Urinary bladder (tissue), 3 donors: ENCODE measurements at regions not wholly inside any gene's neighbourhood (a gene's known extent, or its start where the extent isn't known, plus 50 kb on each side); places are given as distances from the start of the nearest gene placed in this dataset.
"Not testable (repeated sequence)": the region's sequence is repeated elsewhere in the genome, so short reads cannot be mapped to it uniquely, and the experiment has no call there.

ENCODE experiments used
- DNase-seq: peaks from one replicate; pipeline ENCODE4 v3.0.0-alpha.2; 2015; ENCODE audit errors: extremely low spot score
- H3K27ac ChIP-seq: one replicate; pipeline ENCODE4 v1.5.1; 2013; ENCODE audit warnings: low read depth, mild to moderate bottlenecking, moderate library complexity
- H3K36me3 ChIP-seq: one replicate; pipeline ENCODE4 v1.6.1; 2013; ENCODE audit warnings: mild to moderate bottlenecking, moderate library complexity; ENCODE audit not compliant: insufficient read depth
- H3K4me1 ChIP-seq: one replicate; pipeline ENCODE4 v1.6.1; 2013; ENCODE audit warnings: mild to moderate bottlenecking, moderate library complexity; ENCODE audit not compliant: insufficient read depth
- H3K4me3 ChIP-seq: one replicate; pipeline ENCODE4 v1.5.1; 2013; ENCODE audit warnings: low read depth, low read length
- WGBS: extraction: QIAGEN DNeasy Blood & Tissue Kit; methylation state at CpG from one replicate; pipeline ENCODE4 v1.1.7; 2013; 5-methylcytosine and 5-hydroxymethylcytosine counted together
- donor health status: healthy with polysubstance abuse.
- donor health status: healthy.

DNA sequence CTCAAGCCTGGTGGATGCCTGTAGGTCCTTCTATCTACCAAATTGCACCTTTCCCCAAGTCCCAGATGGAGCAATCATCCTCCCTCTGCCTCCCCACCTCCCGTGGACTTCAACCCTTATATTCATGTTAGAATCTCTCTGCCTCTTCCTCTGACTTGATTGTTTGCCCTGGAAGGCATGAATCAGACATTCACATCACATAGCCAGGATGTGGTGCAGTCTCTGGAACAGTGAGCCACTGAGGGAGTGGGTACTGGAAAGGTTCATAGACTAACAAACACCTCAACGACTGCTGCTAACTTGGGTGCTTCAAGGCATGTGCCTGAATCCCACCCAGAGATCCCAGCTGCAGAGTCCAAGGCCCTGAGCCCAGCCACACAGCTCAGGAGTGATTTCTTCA, 494.0 kb downstream of the TNS3 start:
- H3K27ac ChIP-seq: no peak overlapping the region
- DNase-seq: no peak
- WGBS: 81% methylated on average over 2 of the region's 2 CpGs

DNA sequence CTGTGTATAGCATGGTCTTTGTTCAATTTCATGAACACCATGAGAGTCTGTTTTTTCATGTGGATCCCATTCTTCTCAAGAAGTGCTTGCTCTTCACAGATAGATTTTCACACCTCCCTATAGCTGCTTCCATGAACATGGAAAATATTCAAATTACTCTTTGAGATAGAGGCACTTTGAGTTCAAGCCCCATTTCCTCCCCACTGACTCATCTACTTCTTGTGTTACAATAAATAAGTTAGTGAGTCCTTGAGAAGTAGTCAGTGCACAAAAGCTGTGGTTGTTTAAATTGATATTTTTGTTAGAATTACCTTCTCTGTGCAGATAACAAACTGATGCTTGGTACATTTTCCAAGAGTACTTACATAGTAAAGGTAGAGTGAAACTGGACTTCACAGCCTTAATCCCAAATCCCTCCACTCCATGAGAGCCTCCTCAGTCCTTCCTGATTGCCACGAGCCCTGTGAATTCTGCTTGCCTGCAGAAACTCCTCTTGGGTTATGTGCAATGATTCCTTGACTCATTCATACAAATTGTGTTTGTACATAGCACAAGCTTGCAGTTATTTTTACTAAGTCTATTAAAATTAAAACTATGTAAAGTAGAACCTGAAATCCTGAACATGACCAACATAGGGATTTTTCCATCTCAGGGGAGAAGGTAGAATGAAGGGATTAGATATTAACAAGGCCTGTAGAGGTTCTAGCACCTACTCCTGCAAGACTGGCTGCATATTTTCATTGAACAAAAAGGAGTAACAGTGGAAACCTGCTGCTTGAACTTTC, 496.2 kb downstream of the TNS3 start:
- no peaks in the 10 kb centered on the region for H3K36me3 ChIP-seq
- no peak overlapping the region for H3K4me3 ChIP-seq
- WGBS: 97% methylated on average over 1 of the region's 1 CpG
- H3K27ac ChIP-seq: no peak overlapping the region
- H3K4me1 ChIP-seq: no peaks in the 10 kb centered on the region
- no peak for DNase-seq

More for the DNA sequence above, 494.0 kb downstream of the TNS3 start:
- H3K4me1 ChIP-seq: no peaks in the 10 kb centered on the region
- H3K36me3 ChIP-seq: no peaks in the 10 kb centered on the region
- no peak overlapping the region for H3K4me3 ChIP-seq

DNA sequence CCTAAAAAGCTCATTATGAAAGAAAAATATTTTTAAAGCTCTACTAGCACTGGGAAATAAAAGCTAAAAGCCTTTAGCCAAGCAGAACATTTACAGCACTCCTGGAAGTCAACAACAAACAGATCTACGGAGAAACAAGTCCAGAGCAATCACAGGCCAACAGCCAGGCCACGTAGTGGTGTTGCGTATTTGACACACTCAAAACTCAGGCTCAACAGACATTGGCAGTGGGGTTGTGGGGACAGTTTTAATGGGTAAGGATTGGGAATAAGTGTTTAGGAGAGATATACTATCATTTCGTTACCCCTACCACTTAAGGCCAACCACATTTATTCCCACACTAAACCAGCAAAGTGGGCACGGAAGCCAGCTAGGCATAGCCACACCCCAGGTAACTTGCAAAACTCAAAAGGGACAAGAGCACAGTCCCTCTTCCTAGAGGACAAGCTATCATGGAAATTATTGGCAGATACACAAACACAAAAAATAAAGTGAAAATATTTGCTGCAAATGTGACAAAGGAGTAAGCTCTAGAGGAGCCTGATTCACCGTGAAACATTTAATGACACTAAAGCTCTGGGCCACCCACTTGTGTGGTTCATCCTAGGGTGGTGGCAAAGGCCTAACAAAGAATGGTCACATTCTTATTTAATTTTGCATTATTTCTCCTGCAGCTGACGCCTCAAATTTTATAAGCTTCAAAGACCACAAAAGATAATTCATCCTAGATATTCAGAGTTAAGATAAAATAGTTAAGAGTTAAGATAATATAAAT, 498.2 kb downstream of the TNS3 start:
- DNase-seq: no peak
- WGBS: 89% methylated on average over 7 of the region's 7 CpGs
- Histone ChIP-seq H3K4me1 (no peaks in the 10 kb centered on the region), H3K4me3 (no peak overlapping the region), H3K36me3 (no peaks in the 10 kb centered on the region), H3K27ac (no peak overlapping the region)

DNA sequence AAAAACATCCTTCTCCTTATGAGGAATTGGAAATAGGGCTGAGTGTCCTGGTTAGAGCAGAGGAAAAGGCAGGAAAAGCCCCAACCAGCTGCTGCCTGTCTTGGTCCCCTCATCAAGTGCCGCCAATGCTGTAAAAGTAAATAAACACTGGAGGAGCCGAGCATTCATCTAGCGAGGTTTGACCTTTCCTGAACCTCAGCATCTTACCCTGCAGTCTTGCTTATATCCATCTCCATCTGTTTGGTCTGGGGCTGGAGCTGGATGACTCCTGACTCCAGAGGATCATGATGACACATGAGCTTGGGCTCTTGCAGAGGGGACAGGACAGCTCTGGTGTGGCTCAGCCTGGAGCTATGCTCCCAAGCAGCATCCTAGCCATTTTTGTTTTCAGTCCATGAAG, 501.1 kb downstream of the TNS3 start:
- DNase-seq: no peak
- H3K36me3 ChIP-seq: no peaks in the 10 kb centered on the region
- no peaks in the 10 kb centered on the region for H3K4me1 ChIP-seq
- WGBS: 57% methylated on average over 3 of the region's 3 CpGs
- no peak overlapping the region for H3K4me3 ChIP-seq
- H3K27ac ChIP-seq: no peak overlapping the region

DNA sequence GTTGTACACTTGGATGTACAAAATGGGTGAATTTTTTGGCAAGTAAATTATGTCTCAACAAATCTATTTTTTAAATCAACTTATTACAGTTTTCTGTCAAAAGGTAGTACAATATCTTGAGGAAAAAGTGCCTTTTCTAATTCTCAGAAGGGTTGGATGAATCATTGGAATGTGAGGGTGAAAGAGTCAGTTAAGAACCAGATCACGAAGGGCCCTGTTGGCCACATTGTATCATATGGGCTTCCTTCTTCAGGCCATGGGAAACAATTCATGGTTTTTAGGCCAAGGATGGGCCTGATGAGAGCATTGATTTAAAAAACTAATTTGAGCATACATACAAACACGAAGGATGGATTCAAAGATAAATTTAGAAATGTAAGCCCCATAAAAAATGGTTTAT, 503.7 kb downstream of the TNS3 start:
- no peak overlapping the region for H3K27ac ChIP-seq
- H3K4me3 ChIP-seq: no peak overlapping the region
- peaks cover 2% of the 10 kb centered on the region for H3K4me1 ChIP-seq
- no peak for DNase-seq
- H3K36me3 ChIP-seq: no peaks in the 10 kb centered on the region
- WGBS: 84% methylated on average over 2 of the region's 2 CpGs

DNA sequence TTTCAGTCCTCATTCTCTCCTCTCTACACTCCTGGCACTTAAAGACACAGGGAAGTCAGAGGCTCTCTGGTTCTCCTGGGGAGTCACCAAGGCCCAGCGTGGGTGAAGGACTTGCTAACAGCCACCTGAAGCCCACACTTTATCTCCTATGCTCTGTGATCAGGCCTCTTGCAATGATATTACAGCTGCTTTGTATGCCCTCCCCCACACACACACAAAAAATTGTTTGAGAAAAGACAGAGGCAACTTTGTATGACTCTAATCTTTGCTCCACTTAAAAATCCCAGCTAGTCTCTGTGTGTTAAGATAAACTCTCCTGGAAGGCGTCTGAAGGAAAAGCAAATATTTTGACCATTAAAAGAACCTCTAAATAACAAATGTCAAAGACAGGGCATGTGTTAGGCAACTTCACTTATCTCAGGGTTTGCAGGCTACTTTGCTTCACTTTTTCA, 507.2 kb downstream of the TNS3 start:
- Histone ChIP-seq H3K4me1 (peaks cover 2% of the 10 kb centered on the region), H3K27ac (no peak overlapping the region), H3K36me3 (no peaks in the 10 kb centered on the region), H3K4me3 (no peak overlapping the region)
- no peak for DNase-seq
- 33% methylated on average over 2 of the region's 2 CpGs for WGBS

DNA sequence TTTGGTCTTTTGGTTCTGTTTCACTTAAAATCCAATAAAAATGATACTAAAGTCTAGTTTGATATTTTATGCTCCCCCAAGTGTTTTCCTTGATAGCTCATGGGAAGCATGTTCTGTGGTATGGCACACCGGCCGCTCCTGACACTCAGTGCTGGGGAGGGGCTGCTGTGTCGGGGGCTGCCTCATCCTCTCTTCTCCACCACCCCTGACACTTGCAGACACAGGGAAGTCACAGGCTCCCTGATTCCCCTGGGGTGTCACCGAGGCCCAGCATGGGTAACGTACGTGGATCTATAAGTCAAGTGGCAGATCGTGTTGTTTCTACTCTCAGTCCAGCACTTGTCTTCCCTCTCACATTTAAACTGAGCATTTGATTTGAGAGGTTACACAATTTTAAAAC, 508.6 kb downstream of the TNS3 start:
- H3K4me3 ChIP-seq: no peak overlapping the region
- no peak overlapping the region for H3K27ac ChIP-seq
- WGBS: 97% methylated on average over 7 of the region's 7 CpGs
- H3K36me3 ChIP-seq: no peaks in the 10 kb centered on the region
- peaks cover 2% of the 10 kb centered on the region for H3K4me1 ChIP-seq
- DNase-seq: no peak

DNA sequence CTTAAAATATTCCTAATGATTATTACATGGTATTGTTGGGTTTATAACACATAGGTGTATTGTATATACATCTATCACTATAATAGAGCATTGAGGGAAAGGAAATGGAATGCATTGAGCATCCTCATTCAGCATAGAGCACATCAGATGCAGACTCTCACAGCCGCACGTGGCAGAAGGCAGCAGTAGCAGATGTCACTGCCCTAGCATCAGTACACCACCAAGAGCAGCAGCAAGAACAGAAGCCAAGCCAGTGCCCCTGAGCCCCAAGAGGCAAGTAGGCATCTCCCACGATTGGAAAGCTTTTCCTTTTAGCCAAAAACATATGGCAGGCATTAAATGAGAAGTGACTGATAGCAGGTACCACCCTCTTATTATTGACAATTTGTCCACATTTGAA, 510.0 kb downstream of the TNS3 start:
- H3K4me1 ChIP-seq: peaks cover 2% of the 10 kb centered on the region
- WGBS: 90% methylated on average over 3 of the region's 3 CpGs

DNA sequence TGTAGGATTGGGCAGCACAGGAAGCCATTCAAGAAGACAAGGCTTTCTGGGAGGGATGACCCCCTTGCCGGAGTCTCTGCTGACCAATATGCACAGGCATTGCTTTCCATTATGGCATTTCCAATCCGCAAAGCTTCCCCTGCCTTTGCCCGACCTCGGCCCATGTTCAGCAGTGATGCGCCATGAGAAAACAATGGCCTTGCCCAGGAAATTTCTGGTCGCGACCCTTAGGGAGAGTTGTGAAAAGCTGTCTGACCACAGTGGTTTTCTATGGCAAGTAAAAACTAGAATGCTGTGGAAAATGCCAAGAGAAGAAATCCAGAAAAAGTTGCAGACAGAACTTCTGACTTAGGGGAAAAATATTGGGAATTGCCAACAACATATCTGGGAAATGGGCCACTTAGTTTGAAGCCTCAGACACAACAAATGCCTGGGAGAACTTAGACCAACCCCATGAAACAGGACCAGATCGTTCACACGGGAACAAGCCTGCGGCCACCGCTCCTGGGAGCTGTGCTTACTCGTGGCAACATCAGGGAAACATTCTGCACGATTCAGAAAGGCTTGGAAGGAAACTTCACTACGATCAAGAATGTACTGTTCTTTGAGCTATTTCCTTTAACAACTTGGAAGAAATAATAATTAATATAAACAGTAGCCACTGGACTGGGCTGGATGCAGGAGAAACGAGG, 512.4 kb downstream of the TNS3 start:
- WGBS: 91% methylated on average over 15 of the region's 15 CpGs
- DNase-seq: no peak

More for the DNA sequence above, 510.0 kb downstream of the TNS3 start:
- Histone ChIP-seq H3K27ac (no peak overlapping the region), H3K36me3 (no peaks in the 10 kb centered on the region), H3K4me3 (no peak overlapping the region)
- DNase-seq: no peak

DNA sequence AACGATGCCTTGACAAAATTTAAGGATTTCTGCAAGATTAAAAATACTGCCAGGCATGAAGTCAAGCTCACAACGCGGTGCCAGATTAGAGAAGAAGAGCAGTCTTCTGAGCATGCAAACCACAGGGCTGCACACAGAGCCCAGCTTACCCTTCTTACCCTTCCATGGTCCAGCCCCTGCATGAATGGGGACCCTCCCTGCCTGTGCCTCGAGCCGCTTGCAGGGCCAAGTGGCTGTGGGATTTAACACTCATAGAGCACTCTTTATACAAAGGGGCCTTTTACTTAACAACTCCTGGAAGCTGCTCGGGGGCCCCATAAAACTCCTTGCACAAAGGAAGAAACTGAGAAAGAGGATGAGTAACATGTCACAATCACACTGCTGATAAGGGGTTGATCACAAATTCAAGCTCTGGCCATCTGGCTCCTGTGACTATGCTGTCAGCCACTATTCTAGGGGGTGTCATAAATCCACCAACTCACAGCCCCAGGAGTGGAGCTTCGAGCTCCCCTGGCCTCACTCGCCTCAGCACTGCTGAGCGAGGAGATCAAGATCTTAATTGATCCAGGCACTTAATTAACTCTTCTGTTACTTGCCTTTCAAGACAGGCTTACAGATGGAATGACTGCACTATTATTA, 514.8 kb downstream of the TNS3 start:
- 62% methylated on average over 9 of the region's 9 CpGs for WGBS
- Histone ChIP-seq H3K27ac (no peak overlapping the region), H3K4me1 (no peaks in the 10 kb centered on the region), H3K4me3 (no peak overlapping the region), H3K36me3 (no peaks in the 10 kb centered on the region)
- no peak for DNase-seq

More for the DNA sequence above, 512.4 kb downstream of the TNS3 start:
- no peak overlapping the region for H3K27ac ChIP-seq
- H3K4me1 ChIP-seq: peaks cover 1% of the 10 kb centered on the region
- H3K4me3 ChIP-seq: no peak overlapping the region
- H3K36me3 ChIP-seq: no peaks in the 10 kb centered on the region

DNA sequence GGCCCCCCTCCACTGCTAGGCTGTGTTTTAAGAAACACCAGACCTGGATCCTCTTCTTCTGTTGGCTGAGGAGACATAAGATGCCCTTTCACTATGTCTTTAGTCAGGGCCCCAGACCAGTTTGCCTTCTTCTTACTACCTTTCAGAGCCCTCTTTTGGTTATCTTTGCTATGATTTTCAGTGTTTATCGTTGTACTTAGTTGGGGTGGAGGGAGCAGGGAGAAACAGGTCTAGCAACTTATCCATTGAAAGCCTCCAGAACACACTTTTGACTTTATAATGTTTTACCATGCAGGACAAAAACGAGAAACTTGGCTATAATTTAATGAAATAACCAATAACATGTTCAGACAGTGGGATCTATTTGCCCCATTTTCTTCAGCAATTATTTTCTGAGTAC, 525.2 kb downstream of the TNS3 start:
- Histone ChIP-seq H3K4me1 (no peaks in the 10 kb centered on the region), H3K4me3 (no peak overlapping the region), H3K36me3 (no peaks in the 10 kb centered on the region), H3K27ac (no peak overlapping the region)
- 44% methylated on average over 2 of the region's 2 CpGs for WGBS
- no peak for DNase-seq

DNA sequence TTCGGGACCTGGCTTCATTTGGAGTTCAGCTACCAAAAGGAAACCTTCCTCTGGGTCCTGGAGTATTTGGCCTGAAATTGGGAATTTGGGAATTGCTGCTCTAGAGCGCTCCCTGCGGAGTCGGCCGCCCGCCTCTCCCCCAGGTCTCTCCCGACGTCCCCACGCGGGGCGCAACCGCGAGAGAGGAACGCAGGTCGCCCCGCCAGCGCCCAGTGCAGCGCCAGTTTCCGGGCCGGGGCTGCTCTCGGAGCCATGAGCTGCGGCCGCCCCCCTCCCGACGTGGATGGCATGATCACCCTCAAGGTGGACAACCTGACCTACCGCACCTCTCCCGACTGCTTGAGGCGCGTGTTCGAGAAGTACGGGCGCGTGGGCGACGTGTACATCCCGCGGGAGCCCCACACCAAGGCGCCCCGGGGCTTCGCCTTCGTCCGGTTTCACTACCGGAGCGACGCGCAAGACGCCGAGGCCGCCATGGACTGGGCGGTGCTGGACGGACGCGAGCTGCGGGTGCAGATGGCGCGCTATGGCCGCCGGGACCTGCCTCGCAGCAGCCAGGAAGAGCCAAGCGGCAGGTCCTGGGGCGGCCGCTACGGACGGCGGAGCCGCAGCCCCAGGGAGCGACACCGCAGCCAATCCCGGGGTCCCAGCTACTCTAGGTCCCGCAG, 529.2 kb downstream of the TNS3 start:
- H3K36me3 ChIP-seq, H3K4me3 ChIP-seq, H3K4me1 ChIP-seq, H3K27ac ChIP-seq, DNase-seq: not testable (repeated sequence)
- WGBS: 34% methylated on average over 70 of the region's 70 CpGs

DNA sequence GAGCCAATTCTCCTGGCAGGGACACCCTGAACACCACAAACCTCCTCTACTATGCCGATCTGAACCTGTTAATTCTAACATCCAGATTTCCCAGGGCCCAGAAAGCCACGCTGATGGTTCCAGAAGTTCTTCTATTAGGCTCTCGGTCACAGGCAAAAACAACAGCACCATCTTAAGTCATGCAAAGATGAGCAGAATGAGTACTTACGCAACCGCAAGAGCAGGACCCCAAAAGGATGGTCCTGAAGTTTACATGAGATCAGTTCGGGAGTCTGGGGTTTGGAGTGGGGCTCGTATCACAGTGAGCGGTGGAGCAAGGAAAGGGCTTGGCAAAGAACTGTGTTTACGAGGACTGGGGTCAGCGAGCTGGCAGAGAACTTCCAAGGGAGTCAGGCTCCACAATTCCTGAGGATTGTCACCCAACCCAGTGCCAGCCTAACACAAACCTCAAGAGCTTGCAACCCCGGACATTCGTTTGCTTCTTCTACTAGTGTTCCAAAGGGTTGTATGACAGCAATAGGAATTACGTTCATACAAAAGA, 532.6 kb downstream of the TNS3 start:
- H3K4me1 ChIP-seq: no peaks in the 10 kb centered on the region
- no peak for DNase-seq
- H3K36me3 ChIP-seq: no peaks in the 10 kb centered on the region
- no peak overlapping the region for H3K4me3 ChIP-seq
- 92% methylated on average over 13 of the region's 13 CpGs for WGBS
- H3K27ac ChIP-seq: no peak overlapping the region
